ENCODE measurements at regions not wholly inside any gene's neighbourhood (a gene's known extent, or its start where the extent isn't known, plus 50 kb on each side); places are given as distances from the start of the nearest gene placed in this dataset.
A peak's percentile ranks its signal among the peaks of the same experiment; 100 is the strongest.
"Not testable (repeated sequence)": the region's sequence is repeated elsewhere in the genome, so short reads cannot be mapped to it uniquely, and the experiment has no call there.

DNA sequence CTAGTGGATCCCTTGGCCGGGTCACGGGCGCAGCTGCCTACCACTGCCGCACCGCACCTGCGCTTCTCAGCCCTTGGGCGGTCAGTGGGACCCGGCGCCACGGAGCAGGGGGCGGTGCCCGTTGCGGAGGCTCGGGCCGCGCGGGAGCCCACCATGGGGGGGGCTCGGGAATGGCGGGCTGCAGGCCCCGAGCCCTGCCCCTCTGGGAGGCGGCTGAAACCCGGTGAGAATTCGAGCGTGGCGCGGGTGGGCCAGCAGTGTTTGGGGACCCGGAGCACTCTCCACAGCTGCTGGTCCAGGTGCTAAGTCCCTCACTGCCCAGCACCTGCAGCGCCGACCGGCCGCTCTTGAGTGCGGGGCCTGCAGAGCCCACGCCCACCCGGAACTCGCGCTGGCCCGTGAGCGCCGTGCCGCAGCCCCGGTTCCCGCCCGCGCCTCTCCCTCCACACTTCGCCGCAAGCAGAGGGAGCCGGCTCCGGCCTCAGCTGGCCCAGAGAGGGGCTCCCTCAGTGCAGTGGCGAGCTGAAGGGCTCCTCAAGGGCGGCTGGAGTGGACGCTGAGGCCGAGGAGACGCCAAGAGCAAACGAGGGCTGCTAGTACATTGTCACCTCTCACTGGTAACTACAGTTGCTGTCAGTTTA is 120.5 kb upstream of the TMEM170B start:
- peaks cover 0 to 6% of the 10 kb centered on the region in 2 donors for H3K27me3 Mint-ChIP-seq
- H3K4me1 Mint-ChIP-seq (ENCODE audit: low read depth in 2 of 2) = peaks cover 19 to 40% of the 10 kb centered on the region in 2 donors
- no peaks in the 10 kb centered on the region for H3K9me3 Mint-ChIP-seq
- H3K36me3 Mint-ChIP-seq = peaks cover 11% of the 10 kb centered on the region
- no peak for DNase-seq (ENCODE audit: low spot score)
- no peak overlapping the region for H3K4me3 Mint-ChIP-seq
- ATAC-seq = no peak
- peak overlapping the region in 1 of 2 donors; percentile 14 for H3K27ac Mint-ChIP-seq

DNA sequence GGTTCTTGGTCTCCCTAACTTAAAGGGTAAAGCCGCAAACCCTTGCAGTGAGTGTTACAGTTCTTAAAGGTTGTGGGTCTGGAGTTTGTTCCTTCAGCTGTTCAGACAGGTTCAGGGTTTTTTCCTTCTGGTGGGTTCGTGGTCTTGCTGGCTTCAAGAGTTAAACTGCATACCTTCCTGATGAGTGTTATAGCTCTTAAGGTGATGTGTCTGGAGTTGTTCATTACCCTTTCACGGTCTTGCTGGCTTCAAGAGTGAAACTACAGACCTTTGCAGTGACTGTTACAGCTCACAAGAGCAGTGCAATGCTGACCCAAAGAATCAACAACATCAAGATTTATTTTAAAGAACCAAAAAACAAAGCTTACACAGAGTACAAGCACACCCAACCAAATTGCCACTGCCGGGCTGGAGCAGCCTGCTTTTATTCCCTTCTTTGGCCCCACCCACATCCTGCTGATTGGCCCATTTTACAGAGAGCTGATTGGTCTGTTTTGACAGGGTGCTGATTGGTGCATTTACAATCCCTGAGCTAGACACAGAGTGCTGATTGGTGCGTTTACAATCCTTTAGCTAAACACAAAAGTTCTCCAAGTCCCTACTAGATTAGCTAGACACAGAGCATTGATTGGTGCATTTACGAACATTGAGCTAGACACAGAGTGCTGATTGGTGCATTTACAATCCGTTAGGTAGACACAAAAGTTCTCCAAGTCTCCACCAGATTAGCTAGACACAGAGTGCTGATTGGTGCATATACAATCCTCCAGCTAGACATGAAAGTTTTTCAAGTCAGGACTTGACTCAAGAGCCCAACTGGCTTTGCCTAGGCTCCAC is 121.2 kb upstream of the TMEM170B start:
- not testable (repeated sequence) for H3K4me3 Mint-ChIP-seq; DNase-seq (ENCODE audit: low spot score); H3K9me3 Mint-ChIP-seq; H3K27me3 Mint-ChIP-seq; ATAC-seq
- Mint-ChIP-seq H3K4me1 (ENCODE audit: low read depth in 2 of 2) (peaks cover 23 to 46% of the 10 kb centered on the region in 2 donors), H3K27ac (peak overlapping the region in 1 of 2 donors; percentile 69), H3K36me3 (peaks cover 11% of the 10 kb centered on the region)

DNA sequence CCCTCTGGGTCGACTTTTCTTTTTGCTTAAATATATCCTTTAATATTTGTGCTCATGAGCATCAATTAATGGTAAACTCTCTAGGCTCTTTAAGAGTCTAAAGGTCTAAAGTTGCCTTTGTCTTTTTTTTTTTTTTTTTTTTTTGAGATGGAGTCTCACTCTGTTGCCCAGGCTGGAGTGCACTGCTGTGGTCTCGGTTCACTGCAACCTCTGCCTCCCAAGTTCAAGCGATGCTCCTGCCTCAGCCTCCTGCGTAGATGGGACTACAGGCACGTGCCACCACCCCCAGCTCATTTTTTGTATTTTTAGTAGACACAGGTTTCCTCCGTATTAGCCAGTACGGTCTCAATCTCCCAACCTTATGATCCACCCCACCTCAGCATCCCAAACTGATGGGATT is 122.0 kb upstream of the TMEM170B start:
- peaks cover 25 to 51% of the 10 kb centered on the region in 2 donors for H3K4me1 Mint-ChIP-seq (ENCODE audit: low read depth in 2 of 2)
- peaks cover 0 to 2% of the 10 kb centered on the region in 2 donors for H3K27me3 Mint-ChIP-seq
- peaks cover 11% of the 10 kb centered on the region for H3K36me3 Mint-ChIP-seq
- peak overlapping the region; percentile 69 to 89 for H3K27ac Mint-ChIP-seq
- ATAC-seq (no peak), DNase-seq (ENCODE audit: low spot score) (no peak)
- no peaks in the 10 kb centered on the region for H3K9me3 Mint-ChIP-seq
- peak overlapping the region; percentile 67 for H3K4me3 Mint-ChIP-seq

DNA sequence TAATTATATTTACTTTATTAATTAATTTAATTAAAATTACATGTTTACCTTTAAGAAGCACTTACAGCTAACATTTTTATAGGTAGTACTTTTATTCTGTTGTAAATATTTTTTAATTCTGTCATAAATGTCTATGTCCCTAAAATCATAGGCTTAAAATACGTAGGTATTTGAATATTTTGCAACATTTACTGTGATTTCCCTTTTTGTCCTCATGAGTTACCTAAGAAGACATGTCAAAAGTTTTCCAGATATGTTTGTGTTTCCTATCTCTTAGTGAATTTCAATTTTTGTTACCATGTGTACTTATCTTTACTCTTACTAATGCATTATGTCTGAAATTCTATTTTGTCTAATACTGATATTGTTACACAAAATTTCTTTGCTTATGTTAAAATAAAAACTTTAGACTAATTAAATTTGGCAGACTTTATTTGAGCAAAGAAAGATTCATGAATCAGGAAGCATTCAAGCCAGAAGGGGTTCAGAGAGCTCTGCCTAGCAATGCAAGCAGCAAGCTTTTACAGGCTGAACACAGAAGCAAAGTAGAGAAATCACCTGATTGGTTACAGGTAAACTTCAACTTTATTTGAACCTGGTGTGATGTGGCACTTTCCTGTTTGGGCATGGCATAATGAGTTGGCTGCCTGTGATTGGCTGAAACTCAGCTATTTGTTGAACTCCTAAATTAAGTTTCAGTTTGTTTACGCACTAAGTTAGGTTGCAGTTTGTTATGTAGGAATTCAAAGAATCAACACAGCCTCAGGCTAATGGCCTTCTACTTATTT is 123.2 kb upstream of the TMEM170B start:
- peaks cover 9% of the 10 kb centered on the region for H3K36me3 Mint-ChIP-seq
- no peaks in the 10 kb centered on the region for H3K9me3 Mint-ChIP-seq
- H3K4me1 Mint-ChIP-seq (ENCODE audit: low read depth in 2 of 2) = peaks cover 27 to 53% of the 10 kb centered on the region in 2 donors
- H3K27me3 Mint-ChIP-seq = no peaks in the 10 kb centered on the region
- peak overlapping the region; percentile 67 for H3K4me3 Mint-ChIP-seq
- DNase-seq (ENCODE audit: low spot score) (no peak), ATAC-seq (no peak)
- peak overlapping the region; percentile 69 to 89 for H3K27ac Mint-ChIP-seq

DNA sequence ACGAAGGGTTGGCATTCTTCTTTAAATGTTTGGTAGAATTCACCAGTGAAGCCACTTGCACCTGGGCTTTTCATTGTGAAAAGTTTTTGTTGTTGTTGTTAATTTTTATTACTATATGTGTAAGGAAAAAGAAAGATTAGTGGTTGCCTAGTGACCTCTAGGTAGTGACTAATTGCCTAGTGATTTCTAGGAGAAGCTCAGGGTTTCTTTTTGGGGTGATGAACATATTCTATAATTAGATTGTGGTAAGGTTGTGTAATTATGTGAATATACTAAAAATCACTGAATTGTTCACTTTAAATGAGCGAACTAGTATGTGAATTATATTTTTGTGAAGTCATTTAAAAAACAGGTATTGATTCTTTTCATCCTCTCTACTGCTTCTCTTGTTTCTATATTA is 123.8 kb upstream of the TMEM170B start:
- ATAC-seq = peak; percentile 64 to 72
- Mint-ChIP-seq H3K27me3 (no peaks in the 10 kb centered on the region), H3K4me1 (ENCODE audit: low read depth in 2 of 2) (peaks cover 28 to 59% of the 10 kb centered on the region in 2 donors), H3K4me3 (peak overlapping the region; percentile 72), H3K9me3 (no peaks in the 10 kb centered on the region), H3K27ac (peak overlapping the region; percentile 89 to 91), H3K36me3 (peaks cover 12% of the 10 kb centered on the region)
- no peak for DNase-seq (ENCODE audit: low spot score)

DNA sequence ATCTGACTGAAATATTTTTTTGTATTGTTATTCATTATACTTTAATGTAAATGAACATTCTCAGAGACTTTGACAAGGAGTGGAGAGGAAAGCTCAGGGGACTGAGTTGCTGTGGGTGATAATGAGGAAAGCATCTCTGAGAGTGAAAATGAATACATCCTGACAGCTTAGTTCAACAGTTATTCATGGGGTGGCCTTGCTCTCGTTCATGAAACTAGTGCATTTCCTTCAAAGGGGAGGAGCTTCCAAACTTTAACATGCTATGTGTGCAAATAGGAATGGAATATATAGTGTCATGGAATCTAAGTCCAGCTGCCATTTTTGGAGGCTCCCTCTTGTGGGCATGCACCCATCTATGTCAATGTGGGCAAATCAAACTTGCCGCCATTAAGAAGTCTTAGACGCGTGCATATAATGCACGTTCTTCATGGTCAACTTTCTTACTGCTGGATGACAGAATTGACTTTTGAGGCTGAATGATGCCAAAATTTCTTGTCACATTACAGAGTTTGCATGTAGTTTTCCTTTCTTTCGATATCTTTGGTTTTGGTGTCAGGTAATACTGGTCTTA is 124.3 kb upstream of the TMEM170B start:
- peak overlapping the region; percentile 89 to 91 for H3K27ac Mint-ChIP-seq
- ATAC-seq (peak; percentile 69 to 72), DNase-seq (ENCODE audit: low spot score) (no peak)
- H3K9me3 Mint-ChIP-seq = no peaks in the 10 kb centered on the region
- no peaks in the 10 kb centered on the region for H3K27me3 Mint-ChIP-seq
- peak overlapping the region; percentile 72 for H3K4me3 Mint-ChIP-seq
- H3K36me3 Mint-ChIP-seq = peaks cover 12% of the 10 kb centered on the region
- peaks cover 28 to 59% of the 10 kb centered on the region in 2 donors for H3K4me1 Mint-ChIP-seq (ENCODE audit: low read depth in 2 of 2)

DNA sequence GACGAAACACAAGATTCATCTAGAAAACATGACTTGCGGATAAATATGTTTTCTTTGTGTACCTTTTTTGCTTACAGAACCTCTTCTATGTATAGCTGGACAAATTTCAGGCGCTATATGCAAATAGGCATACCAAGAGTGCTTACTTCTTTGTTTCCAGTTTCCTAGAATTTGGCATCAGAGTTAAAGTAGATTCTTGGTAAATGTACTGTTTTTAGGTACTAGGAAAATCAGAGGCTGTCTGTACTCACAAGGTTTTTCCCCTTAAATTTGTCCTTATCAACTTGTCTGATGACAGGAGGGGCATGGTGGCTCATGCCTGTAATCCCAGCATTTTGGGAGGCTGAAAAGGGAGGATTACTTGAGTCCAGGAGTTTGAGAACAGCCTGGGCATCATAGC is 124.9 kb upstream of the TMEM170B start:
- H3K4me1 Mint-ChIP-seq (ENCODE audit: low read depth in 2 of 2) = peaks cover 28 to 59% of the 10 kb centered on the region in 2 donors
- DNase-seq (ENCODE audit: low spot score) (no peak), ATAC-seq (peak; percentile 76 to 82)
- H3K9me3 Mint-ChIP-seq = no peaks in the 10 kb centered on the region
- H3K4me3 Mint-ChIP-seq = peak overlapping the region; percentile 72
- peak overlapping the region; percentile 89 to 91 for H3K27ac Mint-ChIP-seq
- H3K27me3 Mint-ChIP-seq = no peaks in the 10 kb centered on the region
- peaks cover 12% of the 10 kb centered on the region for H3K36me3 Mint-ChIP-seq

DNA sequence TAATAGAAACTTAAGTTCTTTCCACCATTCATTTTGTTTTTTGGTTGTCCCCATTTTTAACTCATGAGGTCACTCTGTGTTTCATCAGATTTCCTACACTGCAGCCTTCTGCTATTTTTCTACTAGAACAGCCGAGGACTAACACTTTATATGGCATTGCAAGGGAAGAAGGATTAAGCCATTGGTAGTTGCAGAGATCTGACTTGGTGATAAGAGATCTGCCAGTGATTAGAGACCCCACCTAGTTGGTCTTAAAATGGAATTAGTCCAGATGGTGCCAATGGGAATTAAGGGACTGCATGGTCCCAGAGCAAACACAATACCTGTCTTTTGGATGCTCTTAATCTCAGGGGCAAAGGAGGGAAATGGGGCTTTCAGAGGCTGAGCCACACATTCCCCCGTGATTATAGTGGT is 125.5 kb upstream of the TMEM170B start:
- DNase-seq (ENCODE audit: low spot score) (no peak), ATAC-seq (no peak)
- peaks cover 12% of the 10 kb centered on the region for H3K36me3 Mint-ChIP-seq
- H3K4me3 Mint-ChIP-seq = peak overlapping the region; percentile 72
- H3K9me3 Mint-ChIP-seq = no peaks in the 10 kb centered on the region
- no peaks in the 10 kb centered on the region for H3K27me3 Mint-ChIP-seq
- H3K27ac Mint-ChIP-seq = peak overlapping the region; percentile 89 to 91
- peaks cover 28 to 59% of the 10 kb centered on the region in 2 donors for H3K4me1 Mint-ChIP-seq (ENCODE audit: low read depth in 2 of 2)

DNA sequence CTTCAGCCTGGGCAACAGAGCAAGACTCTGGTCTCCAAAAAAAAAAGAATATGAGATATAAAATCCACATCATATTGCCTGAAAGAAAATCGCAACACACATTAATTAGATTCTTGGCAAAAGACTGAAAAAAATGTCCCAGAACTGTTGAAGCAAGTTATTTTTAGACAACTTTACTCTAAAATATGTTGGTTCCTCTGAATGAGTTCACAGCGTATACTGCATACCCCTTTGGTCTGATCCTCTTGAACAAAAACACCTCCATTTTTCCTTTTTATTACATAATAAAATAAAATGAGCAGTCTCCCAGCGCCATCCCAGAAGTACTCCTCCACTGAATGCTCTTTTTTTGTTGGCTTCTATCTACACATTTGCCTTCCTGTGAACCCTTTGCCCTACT is 126.0 kb upstream of the TMEM170B start:
- H3K36me3 Mint-ChIP-seq = peaks cover 12% of the 10 kb centered on the region
- DNase-seq (ENCODE audit: low spot score) = no peak
- peaks cover 28 to 59% of the 10 kb centered on the region in 2 donors for H3K4me1 Mint-ChIP-seq (ENCODE audit: low read depth in 2 of 2)
- peak overlapping the region; percentile 72 for H3K4me3 Mint-ChIP-seq
- no peaks in the 10 kb centered on the region for H3K27me3 Mint-ChIP-seq
- no peaks in the 10 kb centered on the region for H3K9me3 Mint-ChIP-seq
- H3K27ac Mint-ChIP-seq = peak overlapping the region; percentile 89 to 91
- no peak for ATAC-seq

DNA sequence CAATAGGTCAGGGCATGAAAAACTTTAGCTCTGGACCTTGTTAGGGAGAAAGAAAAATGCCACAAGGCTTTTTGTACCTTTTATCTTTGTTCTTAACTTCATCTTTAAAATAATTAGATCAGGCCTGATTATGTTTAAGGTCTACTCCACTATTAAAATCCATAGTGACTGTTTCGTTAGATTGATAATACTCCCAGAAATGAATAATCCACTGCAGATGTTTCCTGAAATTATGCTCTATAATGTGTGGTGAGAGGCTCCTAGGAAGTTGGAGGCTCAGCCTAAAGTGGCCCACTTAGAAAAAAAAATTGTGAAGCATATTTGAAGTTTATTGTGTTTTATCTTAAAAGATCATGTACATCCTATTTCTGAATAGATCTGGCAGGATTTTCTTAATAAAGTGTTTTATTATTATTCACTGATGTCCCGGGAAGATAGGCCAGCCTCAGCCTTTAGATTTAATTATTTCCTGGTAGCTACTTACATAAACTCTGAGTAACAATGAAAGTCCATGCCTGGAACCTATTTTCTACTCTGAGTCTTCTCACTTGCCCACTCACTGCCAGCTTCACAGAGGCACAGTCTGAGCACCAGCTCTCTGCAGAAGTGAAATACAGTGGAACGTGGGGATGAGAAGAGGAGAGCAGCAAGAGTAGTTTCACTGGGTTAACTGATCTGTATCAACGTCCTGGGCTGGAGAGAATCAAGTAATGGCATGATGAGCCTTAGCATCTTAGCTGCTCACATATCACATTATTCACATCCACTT is 126.8 kb upstream of the TMEM170B start:
- peaks cover 4% of the 10 kb centered on the region for H3K36me3 Mint-ChIP-seq
- H3K9me3 Mint-ChIP-seq = no peaks in the 10 kb centered on the region
- peak; percentile 61 to 71 for ATAC-seq
- H3K27me3 Mint-ChIP-seq = no peaks in the 10 kb centered on the region
- DNase-seq (ENCODE audit: low spot score) = no peak
- peak overlapping the region; percentile 72 for H3K4me3 Mint-ChIP-seq
- peak overlapping the region; percentile 89 to 91 for H3K27ac Mint-ChIP-seq
- peaks cover 28 to 52% of the 10 kb centered on the region in 2 donors for H3K4me1 Mint-ChIP-seq (ENCODE audit: low read depth in 2 of 2)

DNA sequence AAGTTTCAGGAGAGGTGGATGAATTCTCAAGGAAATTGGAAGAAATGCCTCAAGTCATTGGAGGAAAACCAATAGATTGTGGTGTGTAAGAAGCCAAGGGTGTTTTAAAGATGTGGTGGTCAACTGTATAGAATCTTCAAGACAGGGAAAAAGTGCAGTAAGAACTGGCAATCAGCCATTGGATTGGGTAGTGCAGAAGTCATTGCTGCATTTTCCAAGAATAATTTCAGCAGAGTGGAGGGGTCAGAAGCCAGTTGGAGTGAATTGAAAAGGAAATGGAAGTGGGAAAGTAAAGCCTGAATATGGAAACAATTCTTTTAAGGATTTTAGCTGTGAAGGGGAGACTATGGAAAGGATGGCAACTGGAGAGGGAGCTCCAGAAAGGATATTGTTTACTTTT is 128.2 kb upstream of the TMEM170B start:
- H3K27ac Mint-ChIP-seq = peak overlapping the region in 1 of 2 donors; percentile 12
- peak overlapping the region; percentile 4 for H3K4me3 Mint-ChIP-seq
- no peak for ATAC-seq
- H3K4me1 Mint-ChIP-seq (ENCODE audit: low read depth in 2 of 2) = peaks cover 30 to 41% of the 10 kb centered on the region in 2 donors
- no peaks in the 10 kb centered on the region for H3K9me3 Mint-ChIP-seq
- DNase-seq (ENCODE audit: low spot score) = no peak
- peaks cover 4% of the 10 kb centered on the region for H3K36me3 Mint-ChIP-seq
- no peaks in the 10 kb centered on the region for H3K27me3 Mint-ChIP-seq

DNA sequence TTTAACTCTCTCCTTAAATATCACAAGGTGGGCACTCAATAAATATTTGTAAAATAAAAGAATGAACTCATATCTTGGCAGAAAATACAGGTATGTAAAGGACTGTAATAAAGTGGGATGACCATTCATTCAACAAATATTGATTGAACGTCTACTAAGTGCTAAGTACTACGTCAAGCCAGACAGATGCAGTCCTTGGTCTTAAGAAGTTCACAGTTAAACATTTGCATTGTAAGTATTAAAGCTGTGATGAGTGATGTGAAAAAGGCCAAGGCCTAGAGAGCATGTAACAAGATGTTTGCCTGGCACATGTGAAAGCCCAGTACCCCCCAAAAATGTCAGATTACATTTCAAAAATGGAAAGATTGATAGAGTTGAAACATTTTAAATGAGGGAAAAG is 130.1 kb upstream of the TMEM170B start:
- peaks cover 15 to 22% of the 10 kb centered on the region in 2 donors for H3K4me1 Mint-ChIP-seq (ENCODE audit: low read depth in 2 of 2)
- H3K9me3 Mint-ChIP-seq = no peaks in the 10 kb centered on the region
- H3K4me3 Mint-ChIP-seq = no peak overlapping the region
- ATAC-seq (no peak), DNase-seq (ENCODE audit: low spot score) (no peak)
- peak overlapping the region in 1 of 2 donors; percentile 14 for H3K27ac Mint-ChIP-seq
- peaks cover 4% of the 10 kb centered on the region for H3K36me3 Mint-ChIP-seq
- no peaks in the 10 kb centered on the region for H3K27me3 Mint-ChIP-seq

DNA sequence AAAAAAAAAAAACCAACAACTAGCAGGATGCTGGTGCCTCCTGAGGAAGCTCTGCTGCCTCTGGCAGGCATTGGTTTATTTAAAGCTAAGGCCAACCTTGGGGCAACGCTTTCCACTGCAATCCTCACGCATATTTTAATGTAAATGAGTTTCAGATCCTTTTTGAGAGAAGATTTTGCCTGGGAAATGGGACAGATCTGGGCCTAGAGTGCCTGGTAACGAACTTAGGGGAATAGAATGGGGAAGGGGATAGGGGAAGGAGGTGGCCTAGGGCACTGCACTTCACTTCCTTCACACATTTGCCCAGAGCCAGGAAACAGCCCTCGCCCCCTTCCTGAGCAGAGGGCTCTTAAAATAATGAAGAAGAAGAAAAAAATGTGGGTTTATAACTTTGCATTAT is 132.7 kb upstream of the TMEM170B start:
- no peak for ATAC-seq
- Mint-ChIP-seq H3K27ac (no peak overlapping the region), H3K27me3 (no peaks in the 10 kb centered on the region)

More for the DNA sequence above, 132.7 kb upstream of the TMEM170B start:
- Mint-ChIP-seq H3K4me3 (no peak overlapping the region), H3K9me3 (no peaks in the 10 kb centered on the region), H3K4me1 (ENCODE audit: low read depth in 2 of 2) (peaks cover 5 to 8% of the 10 kb centered on the region in 2 donors), H3K36me3 (peaks cover 4% of the 10 kb centered on the region)
- no peak for DNase-seq (ENCODE audit: low spot score)
